HG02623 (cell line): ENCODE measurements at regions not wholly inside any gene's neighbourhood (a gene's known extent, or its start where the extent isn't known, plus 50 kb on each side); places are given as distances from the start of the nearest gene placed in this dataset.
"Not testable (repeated sequence)": the region's sequence is repeated elsewhere in the genome, so short reads cannot be mapped to it uniquely, and the experiment has no call there.

ENCODE experiments used
- ATAC-seq: cut with Tn5 transposase; IDR thresholded peaks from one replicate; pipeline ENCODE4 v1.9.1; 2021; ENCODE audit warnings: moderate library complexity; ENCODE audit not compliant: unreplicated experiment

- ATAC-seq, result no peak
Measured at GRCh38 chr7:55299273-55299967, 65.7 kb upstream of the LANCL2 start.

- peak; percentile 49 for ATAC-seq
Measured at GRCh38 chr7:55303220-55303619, 61.9 kb upstream of the LANCL2 start.

- ATAC-seq, result no peak
Measured at GRCh38 chr7:55304018-55304762, 60.9 kb upstream of the LANCL2 start.

GRCh38 chr7:55305135-55305534, 60.0 kb upstream of the LANCL2 start:
- no peak for ATAC-seq

- no peak for ATAC-seq
Measured at GRCh38 chr7:55306331-55306730, 58.8 kb upstream of the LANCL2 start.

- no peak for ATAC-seq
Measured at GRCh38 chr7:55307123-55307916, 57.8 kb upstream of the LANCL2 start.

- no peak for ATAC-seq
Measured at GRCh38 chr7:55308186-55308929, 56.8 kb upstream of the LANCL2 start.

- peak; percentile 89 for ATAC-seq
Measured at GRCh38 chr7:55309040-55309991, 55.8 kb upstream of the LANCL2 start.

- ATAC-seq, result no peak
Measured at GRCh38 chr7:55310287-55311025, 54.7 kb upstream of the LANCL2 start.

GRCh38 chr7:55311892-55312291, 53.2 kb upstream of the LANCL2 start:
- ATAC-seq, result not testable (repeated sequence)

- ATAC-seq, result not testable (repeated sequence)
Measured at GRCh38 chr7:55313671-55314070, 51.5 kb upstream of the LANCL2 start.

GRCh38 chr7:55314967-55315366, 50.2 kb upstream of the LANCL2 start:
- ATAC-seq, result no peak
